ENCODE measurements at regions not wholly inside any gene's neighbourhood (a gene's known extent, or its start where the extent isn't known, plus 50 kb on each side); places are given as distances from the start of the nearest gene placed in this dataset.

DNA sequence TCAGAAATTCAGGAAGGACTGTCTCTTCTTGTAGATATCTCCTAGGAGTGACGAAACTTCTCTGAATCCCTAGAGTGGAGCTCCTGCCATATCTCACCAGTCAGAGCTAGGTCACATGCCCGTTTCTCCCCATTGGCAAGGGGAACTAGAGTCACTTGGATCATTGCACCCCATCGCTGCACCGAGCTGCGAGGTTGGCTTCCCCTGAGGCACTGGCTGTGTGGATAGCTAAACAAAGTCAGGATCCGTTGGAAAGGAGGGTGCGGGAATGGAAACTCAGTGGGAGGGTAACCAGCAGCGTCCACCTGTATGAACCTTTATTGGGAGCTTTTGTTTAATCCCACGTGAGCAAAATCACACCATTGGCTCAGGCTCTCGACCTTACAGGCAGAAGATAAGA lies 283.8 kb downstream of the BRD1 start:
- DNase-seq = no peak

DNA sequence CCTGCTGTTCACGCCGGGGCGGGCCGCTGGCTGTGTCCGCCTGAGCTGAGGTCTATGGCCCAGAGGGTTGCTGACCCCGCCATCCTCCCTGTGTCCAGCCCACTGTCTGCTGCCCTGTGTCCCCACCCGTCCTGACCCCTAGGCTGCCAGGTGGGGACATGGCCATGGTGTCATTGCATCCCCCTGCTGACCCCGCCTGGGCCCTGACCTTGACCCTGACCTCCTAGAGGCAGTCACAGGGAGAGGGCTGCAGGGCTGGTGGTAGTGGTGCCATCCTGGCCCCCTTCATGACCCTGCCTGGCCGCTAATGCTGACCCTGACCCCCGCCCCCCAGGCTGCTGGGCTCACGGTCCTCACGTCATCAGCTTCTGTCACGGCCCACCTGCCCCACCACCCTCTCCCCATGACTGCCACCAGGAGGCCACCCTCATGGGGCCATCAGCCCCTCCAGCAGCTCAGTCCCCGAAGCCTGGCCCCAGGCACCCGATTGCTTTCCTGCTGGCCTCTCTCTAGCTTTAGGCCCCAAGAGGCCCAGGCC lies 285.9 kb downstream of the BRD1 start:
- DNase-seq = no peak

DNA sequence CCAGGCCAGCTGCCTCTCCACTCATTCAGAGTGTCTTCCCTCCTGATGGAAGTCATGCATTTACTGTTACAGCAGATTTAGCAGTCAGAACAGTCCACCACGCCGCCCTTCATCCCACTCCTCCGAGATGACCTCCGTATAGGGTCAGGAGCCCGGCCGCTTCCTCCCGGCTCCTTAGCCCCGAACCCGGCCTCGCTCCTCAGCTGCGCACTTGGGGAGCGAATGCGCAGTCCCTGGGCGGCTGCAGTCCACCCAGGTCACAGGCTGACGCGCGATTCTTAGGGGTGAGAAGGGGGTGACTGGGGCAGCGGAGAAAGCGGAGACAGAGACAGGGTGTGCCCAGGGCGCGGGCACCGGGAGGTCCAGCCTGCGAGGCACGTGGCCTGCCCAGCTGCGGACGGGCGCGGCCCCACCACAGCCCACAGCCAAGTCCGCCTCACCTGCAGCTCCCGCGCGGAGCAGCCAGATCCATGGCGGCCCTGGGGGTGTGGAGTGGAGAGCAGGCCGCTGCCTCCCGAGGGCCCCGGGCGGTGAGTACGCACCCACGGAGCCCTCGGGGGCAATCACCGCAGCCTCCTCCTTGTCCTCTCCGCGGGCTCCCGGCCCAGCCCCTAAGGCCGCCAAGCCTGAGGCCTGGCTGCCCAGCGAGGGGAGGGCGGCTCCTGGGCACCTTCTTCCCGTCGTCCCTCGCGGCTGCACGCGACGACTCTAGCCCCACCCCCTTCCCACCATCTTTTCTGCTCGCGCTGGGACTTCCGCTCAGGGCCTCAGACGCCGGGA lies 286.6 kb downstream of the BRD1 start:
- DNase-seq = no peak

DNA sequence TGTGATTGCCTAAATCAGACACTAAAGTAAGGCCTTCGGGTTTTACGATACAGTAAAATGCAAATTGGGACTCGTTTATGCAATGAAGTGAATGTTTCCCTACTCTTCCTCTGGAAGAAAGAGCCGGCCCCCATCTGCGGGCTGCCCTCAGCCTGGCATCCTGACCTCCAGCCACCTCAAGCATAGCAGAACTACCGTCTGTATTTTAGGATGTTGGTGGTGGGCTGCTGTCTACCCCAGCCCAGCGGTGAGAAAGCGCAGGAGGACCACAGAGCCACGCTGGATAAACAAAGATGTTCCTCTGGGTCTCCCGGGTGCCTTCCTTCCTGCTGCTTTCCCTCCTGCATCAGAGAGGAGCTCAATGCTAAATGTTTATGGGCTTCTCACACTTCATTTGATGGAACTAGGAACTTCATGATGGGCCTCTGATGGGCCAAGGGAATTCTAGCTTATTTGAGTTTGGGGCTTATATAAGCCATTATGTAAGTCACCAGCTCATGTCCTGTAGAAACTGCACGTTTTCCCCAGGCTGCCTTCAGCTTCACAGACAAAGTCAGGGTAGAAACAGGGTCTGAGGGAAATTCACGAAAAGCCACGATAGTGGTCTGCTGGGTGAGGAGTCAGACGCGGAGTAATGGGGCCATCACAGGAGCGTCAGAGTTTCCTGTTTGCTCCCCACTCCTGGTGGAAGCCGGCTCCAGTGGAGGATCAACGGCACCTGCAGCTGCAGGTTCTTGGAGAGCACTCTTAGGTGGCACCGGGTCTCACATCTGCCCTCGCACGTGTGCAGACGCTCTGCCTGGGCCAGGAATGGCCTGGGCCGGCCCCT lies 287.4 kb downstream of the BRD1 start:
- no peak for DNase-seq

DNA sequence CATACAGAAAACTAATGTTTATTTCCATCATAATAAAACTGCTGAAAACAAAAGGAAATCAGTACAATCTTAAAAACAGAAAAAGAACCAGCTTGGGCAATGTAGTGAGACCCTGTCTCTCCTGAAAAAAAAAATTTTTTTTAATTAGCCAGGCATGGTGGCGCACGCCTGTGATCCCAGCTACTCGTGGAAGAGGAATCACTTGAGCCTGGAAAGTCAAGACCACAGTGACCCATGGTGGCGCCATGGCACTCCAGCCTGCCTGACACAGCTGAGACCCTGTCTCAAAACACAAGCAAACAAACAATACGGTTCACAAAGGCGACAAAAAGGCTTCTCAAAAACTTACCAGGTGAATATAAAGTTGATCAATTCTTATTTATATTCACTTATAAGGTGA lies 289.7 kb downstream of the BRD1 start:
- no peak for DNase-seq

DNA sequence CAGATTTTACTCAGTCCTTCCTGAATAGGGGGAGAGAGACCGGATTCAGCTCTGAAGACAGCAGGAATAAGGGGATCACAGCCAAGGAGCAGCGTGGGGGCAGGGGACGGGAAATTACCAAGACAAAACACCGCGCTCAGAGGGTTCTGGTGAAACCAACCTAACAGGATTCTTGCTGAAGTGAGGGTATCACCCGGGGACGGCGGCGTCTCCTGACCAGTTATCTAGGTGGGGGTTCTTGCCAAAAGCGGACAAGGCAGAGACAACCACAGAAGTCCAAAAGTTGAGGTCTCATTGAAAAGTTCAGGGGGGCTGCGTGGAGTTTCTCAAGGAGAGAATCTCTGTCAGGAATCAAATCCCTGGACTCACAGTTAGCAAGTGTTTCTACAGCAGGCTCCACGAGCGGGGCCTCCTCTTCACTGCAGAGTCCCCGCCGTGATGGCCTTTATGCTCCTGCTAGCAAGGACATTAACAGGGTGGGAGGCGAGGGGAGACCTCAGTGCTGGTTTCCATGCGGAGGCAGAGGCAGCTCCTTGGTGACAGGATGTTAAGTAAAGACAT lies 291.0 kb downstream of the BRD1 start:
- no peak for DNase-seq

DNA sequence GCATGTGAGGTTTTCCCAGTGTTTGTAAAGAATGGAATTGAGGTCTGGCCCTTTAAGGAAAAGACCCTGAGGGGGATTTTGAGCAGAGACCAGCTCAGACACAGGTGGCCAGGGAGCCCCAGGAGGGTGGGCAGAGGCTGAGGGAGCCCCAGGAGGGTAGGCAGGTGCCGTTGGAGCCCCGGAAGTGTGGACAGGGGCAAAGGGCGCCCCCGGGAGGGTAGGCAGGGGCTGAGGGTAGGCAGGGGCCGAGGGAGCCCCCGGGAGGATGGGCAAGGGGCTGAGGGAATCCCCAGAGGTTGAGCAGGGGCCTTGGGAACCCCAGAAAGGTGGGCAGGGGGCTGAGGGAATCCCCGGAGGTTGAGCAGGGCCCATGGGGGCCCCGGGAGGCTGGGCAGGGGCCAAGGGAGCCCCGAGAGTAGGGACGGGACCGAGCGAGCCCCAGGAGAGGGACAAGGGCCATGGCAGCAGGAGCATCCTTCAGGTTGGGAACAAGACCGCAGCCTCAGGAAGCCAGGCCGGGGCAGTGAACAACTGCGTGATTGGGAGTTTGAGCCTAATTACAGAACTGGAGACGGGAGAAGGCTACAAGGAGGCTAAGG lies 292.0 kb downstream of the BRD1 start:
- DNase-seq = no peak

DNA sequence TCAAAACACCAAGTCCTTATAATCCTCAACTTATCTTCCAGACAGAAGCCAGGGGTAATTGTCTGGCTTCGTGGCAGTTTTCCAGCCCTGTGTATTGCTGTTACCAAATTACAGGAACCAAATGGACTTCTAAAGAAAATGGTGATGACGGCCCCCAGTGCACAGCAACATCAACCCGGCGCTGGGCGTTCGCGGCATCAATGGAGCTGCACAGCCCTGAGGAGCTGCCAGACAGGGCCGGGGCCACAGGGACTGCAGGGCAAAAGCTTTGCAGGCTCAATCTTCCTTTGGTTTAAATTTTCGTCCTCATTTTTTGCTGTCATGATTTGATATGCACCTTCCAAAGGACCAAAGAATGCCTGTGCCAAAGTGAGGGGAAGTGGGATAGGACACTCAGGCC lies 292.5 kb downstream of the BRD1 start:
- DNase-seq = no peak

DNA sequence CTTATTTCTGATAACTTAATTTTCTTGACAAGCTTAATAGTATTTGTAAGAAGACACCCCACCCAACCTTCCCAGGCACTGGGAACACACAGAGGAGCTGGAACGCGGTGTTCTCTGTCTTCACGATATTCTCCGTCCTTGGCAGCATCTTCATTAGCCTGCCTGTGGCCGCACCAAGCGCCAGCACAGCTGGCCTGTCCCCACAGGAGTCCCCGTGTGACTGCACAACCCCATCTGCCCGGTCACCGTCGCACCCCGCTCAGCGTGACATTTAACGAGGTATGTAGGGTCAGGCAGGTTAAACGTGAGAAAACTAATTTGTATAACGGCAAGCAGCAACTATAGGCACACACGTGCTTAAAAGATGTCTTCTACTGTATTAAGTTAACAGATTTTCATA lies 293.3 kb downstream of the BRD1 start:
- no peak for DNase-seq

DNA sequence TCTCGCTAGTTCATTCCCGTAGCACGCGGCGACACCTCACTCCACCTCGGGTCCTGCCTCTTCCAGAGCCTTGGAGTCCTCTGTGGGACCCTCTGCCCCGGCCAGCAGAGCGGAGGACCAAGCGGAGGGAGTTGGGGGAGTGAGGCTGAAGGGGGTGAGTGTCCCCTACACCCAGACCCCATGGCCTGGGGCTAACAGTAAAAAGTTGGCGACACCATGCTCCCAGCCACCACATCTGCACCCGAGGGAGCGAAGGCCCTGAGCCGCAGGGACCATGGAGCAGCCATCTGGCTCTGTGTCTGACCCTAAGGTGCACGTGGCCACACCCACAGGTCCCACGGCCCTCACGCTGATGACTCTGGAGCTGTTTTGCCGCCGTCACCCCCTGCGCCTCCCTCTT lies 293.8 kb downstream of the BRD1 start:
- DNase-seq = no peak

DNA sequence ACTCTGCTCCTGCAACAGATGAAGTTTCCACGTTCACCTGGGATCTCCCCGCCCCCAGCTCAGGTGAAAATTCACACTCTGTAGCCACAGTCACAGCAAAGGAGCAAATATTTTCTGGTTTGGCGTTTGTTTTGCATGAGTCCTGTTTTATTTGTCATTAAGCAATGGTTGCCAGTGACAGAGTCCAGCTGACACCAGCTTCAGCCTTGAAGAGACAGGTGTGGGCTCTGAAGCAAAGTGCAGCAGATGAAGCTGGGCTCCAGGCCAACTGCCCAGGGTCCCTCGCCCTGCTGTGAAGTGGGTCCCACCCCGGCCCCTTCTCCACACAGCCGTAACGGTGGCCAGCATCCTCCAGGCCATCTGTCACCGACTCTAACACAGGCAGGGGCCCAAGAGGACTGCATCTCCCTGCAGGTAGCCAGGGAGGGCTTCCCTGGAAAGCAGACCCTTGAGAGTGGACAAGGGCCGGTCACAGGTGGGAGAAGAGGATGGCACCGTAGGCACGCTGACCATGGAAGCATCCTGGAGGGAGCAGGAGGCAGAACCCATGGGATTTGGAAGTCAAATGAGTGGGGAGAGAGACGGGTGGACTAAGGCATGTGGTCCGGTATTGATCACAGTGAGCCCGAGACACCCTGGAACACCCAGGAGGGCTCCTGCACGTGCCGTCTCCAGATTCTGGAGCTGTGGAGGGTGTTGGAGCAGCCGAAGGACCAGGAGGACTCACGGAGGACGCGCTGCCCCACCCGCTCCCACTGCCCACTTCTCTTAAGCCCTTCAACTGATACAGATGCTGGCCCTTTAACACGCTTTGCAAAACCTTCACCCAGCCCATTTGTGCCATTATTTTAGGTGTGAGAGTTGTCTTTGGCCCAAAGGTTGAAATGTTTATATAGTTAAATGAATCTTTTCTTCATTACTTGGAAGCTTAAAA lies 294.5 kb downstream of the BRD1 start:
- DNase-seq = no peak

DNA sequence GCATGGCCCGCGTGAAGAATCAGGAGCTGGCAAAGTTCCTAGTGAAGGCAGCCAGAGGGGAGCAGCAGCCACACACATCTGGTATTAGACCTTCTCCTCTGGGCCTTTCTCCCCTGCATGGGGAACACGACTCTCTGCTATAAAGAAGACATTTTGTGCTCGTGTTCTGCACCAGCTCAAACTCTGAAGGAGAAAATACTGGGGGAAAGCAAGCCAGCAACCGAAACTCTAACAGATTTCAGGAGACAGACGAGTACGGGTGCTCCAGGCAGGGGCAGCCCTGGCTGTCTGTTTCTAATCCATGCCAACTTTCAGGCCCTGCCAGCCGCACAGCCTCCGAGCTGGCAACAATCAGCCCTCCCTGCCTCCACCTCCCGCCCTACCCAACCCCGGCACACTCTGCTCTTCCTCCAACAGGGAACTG lies 296.3 kb downstream of the BRD1 start:
- DNase-seq = no peak

DNA sequence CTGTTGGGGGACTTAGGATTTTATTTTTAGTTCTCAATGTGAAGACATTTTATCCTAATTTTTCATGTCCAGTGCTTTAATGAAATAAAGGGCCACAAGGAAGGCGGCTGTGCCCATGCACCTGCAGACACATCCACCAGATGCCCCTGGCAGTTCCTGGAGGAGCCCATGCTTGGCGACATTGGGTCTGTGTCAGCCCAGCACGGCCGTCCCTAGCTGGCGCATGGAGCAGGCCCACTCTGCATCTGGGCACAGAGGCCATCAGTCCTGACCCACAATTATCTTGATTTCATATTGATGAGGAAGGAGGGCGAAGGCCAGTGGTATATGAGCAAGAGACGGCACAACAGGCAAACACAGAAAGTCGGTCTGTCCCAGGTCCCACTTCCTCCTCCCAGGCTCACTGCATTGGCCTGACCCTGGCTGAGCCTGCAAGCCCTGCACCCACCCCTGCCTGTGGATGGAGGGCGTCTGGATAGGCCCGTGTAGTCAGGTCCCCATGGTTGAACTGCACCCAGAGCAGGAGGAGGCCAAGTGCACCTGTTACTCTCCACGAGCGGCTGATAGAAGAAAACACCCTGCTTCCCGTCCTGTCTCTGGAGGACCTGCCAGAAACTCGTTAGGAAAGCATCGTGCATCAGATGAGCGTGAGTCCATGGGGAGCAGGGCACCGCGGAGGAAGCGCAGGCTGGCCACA lies 296.9 kb downstream of the BRD1 start:
- no peak for DNase-seq

DNA sequence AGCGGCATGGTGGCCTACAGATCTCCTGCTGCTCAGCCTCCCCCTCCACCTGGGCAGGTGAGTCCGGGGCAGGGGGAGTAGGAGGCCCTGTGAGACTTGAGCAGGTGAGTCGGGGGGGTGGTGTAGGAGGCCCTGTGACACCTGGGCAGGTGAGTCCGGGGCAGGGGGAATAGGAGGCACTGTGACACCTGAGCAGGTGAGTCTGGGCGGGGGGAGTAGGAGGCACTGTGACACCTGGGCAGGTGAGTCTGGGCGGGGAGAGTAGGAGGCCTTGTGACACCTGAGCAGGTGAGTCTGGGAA lies 299.3 kb downstream of the BRD1 start:
- DNase-seq = no peak

DNA sequence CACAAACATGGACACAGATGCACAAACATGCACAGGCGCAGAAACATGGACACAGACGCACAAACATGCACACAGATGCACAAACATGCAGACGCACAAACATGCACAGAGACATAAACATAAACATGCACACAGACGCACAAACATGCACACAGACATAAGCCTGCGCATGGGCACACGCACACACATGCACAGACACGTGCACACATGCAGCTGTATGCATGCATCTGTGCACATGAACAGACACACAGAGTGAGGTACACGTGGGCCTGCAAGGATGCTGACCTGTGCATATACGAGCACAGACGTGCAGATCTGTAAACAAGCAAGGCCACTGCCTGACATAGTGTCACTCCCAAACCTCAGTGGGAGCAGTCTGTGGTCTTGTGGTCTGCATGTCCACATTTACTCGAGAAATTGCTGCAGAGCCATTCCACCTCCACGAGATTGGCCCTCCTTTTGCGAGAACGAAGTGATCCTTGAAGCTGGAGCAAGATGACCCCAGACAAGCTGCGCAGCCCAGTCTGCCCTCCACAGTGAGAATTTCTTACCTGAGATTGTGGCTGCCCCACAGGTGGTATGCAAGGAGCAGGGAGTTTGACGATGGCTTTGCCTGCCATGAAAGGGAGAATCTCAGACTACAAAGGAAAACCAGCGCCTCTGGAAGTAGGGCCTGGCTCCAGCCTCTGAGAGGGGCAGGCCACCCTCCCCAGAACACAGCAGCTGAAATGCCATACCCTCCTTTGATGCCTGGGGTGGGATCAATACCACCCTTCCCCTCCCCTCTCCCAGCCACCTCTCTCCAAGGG lies 299.9 kb downstream of the BRD1 start:
- DNase-seq = no peak

DNA sequence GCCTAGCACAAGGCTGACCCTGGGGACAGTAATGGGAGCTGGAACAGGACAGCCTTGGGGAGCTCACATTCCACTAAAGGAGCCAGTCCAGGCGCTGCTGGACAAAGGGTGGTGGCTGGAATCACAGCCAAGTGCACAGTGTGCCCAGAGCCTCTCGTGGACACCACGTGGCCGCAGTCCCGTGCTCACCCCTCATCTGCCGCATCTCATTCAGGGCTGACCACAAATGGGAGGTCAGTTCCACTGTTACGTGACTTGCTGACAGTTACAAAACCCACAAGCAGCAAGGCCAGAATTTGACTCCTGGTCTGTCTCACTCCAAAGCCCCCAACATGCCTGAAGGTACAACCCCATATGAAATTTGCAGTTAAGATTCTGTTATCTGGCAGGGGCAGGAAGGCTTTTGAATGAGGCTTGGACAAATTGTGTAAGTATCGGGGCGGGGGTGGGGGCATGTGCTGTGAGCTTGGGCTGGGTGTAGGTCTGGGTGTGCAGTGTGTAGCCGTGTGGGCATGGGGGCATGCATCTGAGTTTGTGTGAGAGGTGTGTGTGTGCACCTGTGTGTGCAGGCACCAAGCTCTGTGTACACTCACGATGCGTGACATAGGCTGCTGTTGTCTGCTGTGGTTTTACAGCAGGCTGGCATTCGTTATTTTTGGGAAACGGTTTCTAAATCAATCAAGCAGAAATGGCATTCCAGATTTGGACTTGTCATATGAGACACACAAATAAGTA lies 301.7 kb downstream of the BRD1 start:
- DNase-seq = no peak

DNA sequence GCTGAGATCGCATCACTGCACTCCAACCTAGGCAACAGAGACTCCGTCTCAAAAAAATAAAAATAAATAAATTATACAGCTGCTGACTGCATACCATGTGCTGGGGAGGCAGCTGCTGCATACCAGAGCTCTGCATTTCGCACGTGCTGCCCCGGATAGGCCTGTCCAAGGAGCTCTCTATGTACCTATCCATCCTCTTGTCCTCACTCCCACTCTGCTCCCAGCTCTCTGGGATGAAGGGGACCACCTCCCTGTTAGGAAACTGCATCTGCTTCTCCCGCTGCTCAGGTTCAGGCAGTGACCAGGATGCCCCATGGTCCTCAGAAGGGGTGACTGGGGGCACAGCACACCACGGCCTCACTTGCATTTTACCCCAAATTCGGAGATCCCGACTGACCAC lies 302.3 kb downstream of the BRD1 start:
- DNase-seq = no peak

DNA sequence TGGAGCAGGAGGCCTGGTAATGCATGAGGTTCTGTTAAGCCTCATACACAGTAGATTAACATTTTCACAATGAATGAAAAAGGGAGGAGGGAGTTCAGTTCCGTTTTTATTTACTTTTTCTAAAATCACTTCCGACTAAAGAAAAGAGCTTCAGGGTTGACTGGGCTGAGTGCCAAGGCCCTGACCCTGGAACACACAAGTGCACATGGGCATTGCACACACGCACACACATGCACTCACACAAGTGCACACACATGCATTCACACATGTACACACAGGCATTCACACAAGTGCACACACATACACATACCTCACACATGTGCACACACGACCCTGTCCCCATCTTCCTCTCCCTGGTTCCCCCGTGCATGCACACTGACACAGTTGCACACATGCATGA lies 303.3 kb downstream of the BRD1 start:
- no peak for DNase-seq

DNA sequence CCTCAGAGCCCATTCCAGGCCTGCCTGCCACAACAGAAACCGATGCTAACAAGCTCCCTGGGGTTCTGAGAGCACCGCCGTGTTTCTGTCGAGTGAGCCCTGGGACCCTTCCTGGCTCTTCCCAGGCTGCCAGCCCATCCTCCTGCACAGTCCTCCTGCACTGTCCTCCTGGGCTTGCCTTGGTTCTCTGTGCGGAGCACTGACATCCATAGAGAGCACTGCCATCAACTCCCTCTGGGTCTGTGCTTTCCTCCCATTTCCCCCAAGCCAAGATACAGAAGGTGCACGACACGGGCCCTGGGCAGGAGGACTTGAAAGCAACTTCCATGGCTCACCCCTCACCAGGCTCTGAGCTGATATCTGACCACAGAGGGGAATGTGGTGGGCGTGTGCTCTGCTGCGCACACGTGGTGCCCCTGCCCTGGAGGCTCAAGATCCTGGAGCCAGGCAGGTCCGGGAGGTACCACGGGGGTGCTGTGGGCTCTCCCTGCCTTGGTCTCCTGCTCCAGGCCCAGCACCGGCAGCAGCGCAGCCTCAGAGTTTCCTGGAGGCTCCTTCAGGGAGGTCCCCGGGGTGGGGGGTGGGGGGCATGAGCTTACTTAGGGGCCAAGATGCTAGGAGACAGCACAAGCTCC lies 304.2 kb downstream of the BRD1 start:
- DNase-seq = no peak

All from stimulated activated CD4-positive, alpha-beta T cell treated with anti-CD3 and anti-CD28 coated beads, Interleukin-12 subunit alpha, Interleukin-12 subunit beta, amount 100 ng/mL, for 4 hours (primary cell).